ENCODE measurements at regions not wholly inside any gene's neighbourhood (a gene's known extent, or its start where the extent isn't known, plus 50 kb on each side); places are given as distances from the start of the nearest gene placed in this dataset.

DNA sequence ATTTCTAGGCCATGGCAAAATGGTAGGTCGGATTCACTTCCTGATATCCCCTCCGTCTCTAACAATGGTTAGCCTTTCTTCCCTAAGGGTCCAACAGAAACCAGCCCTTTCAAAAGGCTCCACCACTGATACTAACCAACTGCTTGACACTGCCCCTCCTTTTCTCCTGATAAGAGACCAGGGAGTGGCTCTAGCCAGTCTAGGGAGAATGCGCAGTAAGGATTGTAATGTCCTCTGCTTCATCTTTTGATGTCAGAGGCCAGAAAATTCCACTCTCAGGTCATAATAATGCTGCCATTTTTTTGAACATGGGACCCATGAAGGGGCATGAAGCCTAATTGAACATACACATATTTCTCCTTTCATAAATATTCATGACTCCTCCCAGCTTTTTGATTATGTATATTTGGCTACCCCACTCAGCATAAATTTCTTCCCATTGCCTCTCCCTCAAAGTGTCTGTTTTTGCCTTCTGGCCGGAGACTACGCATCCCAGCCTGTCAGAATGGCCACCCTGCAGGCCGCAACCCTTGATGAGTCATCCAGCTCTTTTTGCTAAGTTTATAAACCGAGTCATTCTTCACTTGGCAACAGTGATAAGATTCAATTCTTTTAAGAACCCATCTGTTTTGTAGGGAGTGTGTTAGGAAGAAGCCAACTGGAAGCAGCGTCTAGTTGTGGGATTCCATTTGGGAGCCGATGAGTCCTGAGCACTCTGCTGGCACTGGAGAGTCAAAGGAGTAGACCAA, 189.0 kb upstream of the MCTP2 start:
- Histone ChIP-seq H3K36me3 (no peaks in the 10 kb centered on the region), H3K9me3 (no peaks in the 10 kb centered on the region), H3K4me1 (no peaks in the 10 kb centered on the region), H3K27me3 (no peaks in the 10 kb centered on the region), H3K27ac (no peak overlapping the region), H3K4me3 (no peak overlapping the region)
- no peak for DNase-seq
- TF ChIP-seq, protein P1, sequence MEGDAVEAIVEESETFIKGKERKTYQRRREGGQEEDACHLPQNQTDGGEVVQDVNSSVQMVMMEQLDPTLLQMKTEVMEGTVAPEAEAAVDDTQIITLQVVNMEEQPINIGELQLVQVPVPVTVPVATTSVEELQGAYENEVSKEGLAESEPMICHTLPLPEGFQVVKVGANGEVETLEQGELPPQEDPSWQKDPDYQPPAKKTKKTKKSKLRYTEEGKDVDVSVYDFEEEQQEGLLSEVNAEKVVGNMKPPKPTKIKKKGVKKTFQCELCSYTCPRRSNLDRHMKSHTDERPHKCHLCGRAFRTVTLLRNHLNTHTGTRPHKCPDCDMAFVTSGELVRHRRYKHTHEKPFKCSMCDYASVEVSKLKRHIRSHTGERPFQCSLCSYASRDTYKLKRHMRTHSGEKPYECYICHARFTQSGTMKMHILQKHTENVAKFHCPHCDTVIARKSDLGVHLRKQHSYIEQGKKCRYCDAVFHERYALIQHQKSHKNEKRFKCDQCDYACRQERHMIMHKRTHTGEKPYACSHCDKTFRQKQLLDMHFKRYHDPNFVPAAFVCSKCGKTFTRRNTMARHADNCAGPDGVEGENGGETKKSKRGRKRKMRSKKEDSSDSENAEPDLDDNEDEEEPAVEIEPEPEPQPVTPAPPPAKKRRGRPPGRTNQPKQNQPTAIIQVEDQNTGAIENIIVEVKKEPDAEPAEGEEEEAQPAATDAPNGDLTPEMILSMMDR (IDR thresholded peaks at IDR 0.05): no peak
- TF ChIP-seq POLR2A (IDR thresholded peaks at IDR 0.05): no peak

DNA sequence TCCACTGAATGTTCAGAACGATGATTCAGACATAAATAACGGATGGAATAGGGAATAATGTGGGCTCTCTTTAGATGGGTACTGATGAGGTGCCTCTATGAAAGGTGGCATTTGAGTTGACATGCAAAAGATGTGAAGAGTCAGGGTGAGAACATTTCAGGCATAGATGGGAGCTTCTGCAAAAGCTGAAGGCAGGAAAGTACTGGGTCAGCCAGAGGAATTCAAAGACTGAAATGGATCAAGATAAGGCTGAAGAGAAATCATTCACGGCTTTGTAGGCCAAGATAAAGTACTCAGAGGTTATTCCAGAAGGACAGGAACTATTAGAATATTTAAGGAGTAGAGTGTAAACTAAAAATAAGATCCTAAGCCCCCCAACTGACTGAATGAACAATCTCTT, 189.6 kb upstream of the MCTP2 start:
- no peaks in the 10 kb centered on the region for H3K9me3 ChIP-seq
- no peak for DNase-seq
- H3K4me3 ChIP-seq: no peak overlapping the region
- TF ChIP-seq POLR2A (IDR thresholded peaks at IDR 0.05): no peak
- TF ChIP-seq, protein P1 (IDR thresholded peaks at IDR 0.05): no peak
- H3K4me1 ChIP-seq: no peaks in the 10 kb centered on the region
- no peak overlapping the region for H3K27ac ChIP-seq
- no peaks in the 10 kb centered on the region for H3K27me3 ChIP-seq
- no peaks in the 10 kb centered on the region for H3K36me3 ChIP-seq

DNA sequence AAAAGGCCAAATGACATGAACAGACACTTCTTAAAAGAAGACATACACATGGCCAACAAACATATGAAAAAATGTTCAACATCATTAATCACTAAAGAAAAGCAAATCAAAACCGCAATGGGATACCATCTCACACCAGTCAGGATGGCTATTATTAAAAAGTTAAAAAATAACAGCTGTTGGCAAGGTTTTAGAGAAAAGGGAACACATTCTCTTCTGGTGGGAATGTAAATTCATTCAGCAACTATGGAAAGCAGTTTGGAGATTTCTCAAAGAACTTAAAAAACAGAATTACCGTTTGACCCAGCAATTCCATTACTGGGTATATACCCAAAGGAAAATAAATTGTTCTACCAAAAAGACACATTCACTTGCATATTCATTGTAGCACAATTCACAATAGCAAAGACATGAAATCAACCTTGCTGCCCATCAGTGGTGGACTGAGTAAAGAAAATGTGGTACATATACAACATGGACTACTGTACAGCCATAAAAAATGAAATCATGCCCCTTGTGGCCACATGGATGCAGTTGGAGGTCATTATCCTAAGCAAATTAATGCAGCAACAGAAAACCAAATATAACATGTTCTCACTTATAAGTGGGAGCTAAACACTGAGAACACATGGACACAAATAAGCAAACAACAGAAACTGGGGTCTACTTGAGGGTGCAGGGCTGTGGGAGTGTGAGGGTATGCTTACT, 190.7 kb upstream of the MCTP2 start:
- H3K36me3 ChIP-seq: no peaks in the 10 kb centered on the region
- no peak for TF ChIP-seq POLR2A (IDR thresholded peaks at IDR 0.05)
- TF ChIP-seq, protein P1 (IDR thresholded peaks at IDR 0.05): no peak
- H3K4me3 ChIP-seq: no peak overlapping the region
- no peak for DNase-seq
- H3K27me3 ChIP-seq: no peaks in the 10 kb centered on the region
- no peak overlapping the region for H3K27ac ChIP-seq
- no peaks in the 10 kb centered on the region for H3K4me1 ChIP-seq
- no peaks in the 10 kb centered on the region for H3K9me3 ChIP-seq

DNA sequence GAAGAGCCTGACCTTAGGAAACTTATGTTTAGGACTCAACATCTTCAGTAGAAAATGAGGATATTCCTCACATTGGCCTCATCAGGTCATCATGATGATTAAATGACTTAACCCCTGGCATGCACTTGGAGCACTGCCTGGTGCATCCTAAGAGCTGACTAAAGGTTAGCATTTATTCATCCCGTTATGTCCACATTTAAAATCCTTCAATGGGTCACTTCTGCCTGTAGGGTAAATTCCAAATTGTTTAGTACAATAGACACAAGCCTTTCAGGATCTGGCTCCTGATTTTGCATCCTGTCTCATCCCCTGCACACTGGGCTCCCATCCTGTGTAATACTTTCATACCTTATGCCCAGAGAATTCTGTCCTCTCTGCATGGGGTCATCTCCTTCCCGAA, 195.2 kb upstream of the MCTP2 start:
- no peak overlapping the region for H3K4me3 ChIP-seq
- no peaks in the 10 kb centered on the region for H3K4me1 ChIP-seq
- TF ChIP-seq POLR2A (IDR thresholded peaks at IDR 0.05): no peak
- TF ChIP-seq, protein P1 (IDR thresholded peaks at IDR 0.05): no peak
- no peak overlapping the region for H3K27ac ChIP-seq
- H3K9me3 ChIP-seq: no peaks in the 10 kb centered on the region
- H3K27me3 ChIP-seq: no peaks in the 10 kb centered on the region
- no peaks in the 10 kb centered on the region for H3K36me3 ChIP-seq
- no peak for DNase-seq

DNA sequence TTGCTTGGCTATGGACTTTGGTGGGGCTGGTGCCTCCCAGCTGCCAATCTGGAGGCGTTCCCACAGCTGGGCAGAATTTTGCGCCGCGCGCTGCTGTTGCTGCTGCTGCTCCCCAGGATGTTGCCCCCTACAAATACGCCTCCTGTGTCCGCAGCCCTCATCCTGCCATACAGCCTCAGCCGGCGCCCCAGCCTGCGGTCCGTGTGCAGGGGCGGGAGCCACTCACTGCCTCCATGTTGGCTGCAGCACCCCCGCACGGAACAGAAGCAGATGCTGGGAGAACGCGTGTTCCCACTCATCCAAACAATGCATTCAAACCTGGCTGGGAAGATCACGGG, 197.7 kb upstream of the MCTP2 start:
- Histone ChIP-seq H3K27ac (no peak overlapping the region), H3K27me3 (no peaks in the 10 kb centered on the region), H3K36me3 (no peaks in the 10 kb centered on the region), H3K4me3 (no peak overlapping the region), H3K4me1 (no peaks in the 10 kb centered on the region), H3K9me3 (no peaks in the 10 kb centered on the region)
- no peak for DNase-seq
- TF ChIP-seq POLR2A (IDR thresholded peaks at IDR 0.05): no peak
- TF ChIP-seq, protein P1 (IDR thresholded peaks at IDR 0.05): no peak
